ENCODE measurements at regions not wholly inside any gene's neighbourhood (a gene's known extent, or its start where the extent isn't known, plus 50 kb on each side); places are given as distances from the start of the nearest gene placed in this dataset.

DNA sequence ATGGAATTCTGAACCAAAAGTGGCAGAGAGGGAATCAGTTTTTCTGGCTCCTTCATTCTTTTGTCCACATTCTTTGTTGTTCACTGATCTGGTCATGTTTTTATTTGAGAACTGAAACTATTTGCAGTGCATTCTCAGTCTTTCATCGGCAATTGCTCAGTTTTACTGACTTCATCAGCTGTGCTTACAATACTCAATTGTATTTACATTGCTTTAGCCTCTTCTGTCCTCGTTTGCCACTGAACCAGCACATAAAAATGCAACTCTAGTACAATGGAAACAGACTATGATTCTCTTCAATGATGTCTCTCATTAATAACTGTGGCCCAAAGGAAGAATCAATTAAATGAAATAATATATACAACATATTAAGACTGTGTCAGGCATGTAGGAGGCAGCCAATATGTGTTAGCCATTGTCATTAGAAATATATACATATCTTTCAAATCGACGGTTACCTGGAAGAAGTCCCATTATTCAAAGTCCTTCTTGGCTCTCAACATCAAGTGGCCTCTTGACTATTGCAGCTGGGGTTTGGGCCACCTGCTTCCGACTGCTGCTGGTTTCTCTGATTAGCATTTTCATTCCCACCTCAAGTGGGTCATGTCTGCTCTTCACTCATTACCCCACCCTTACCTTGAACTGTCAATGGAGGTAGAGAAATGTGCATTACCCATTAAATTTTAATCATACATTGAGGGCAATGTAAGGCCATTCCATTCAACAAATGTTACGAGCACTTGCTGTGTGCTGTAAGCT, 600.1 kb downstream of the INSC start:
- H3K4me3 ChIP-seq (ENCODE audit: low read length in 2 of 2): no peak overlapping the region
- no peaks in the 10 kb centered on the region for H3K36me3 ChIP-seq (replicated peaks in 1 of 2; ENCODE audit: control insufficient read depth in 2 of 2, insufficient read depth in 2 of 2, low read length in 2 of 2)
- H4K91ac ChIP-seq (ENCODE audit: low read depth, low read length, poor library complexity): no peak overlapping the region
- H3K9me3 ChIP-seq (replicated peaks in 1 of 2; ENCODE audit: control insufficient read depth in 2 of 2, insufficient read depth in 1 of 2, low read depth in 1 of 2, low read length in 2 of 2): no peaks in the 10 kb centered on the region
- no peak overlapping the region for H3K23ac ChIP-seq (ENCODE audit: low read depth, low read length, poor library complexity)
- H2BK12ac ChIP-seq (ENCODE audit: low read length): no peak overlapping the region
- no CpG with 5 or more reads among the region's 6 CpGs for WGBS, 2 donors (ENCODE audit: extremely low coverage in 2 of 2, insufficient read length in 2 of 2, insufficient replicate concordance in 1 of 2)
- H2BK5ac ChIP-seq (ENCODE audit: low read length): no peak overlapping the region
- H2BK120ac ChIP-seq (ENCODE audit: low read depth, low read length): no peak overlapping the region
- H3K27me3 ChIP-seq (ENCODE audit: control insufficient read depth in 3 of 3, insufficient read depth in 3 of 3, low read depth in 1 of 3, low read length in 3 of 3): no peaks in the 10 kb centered on the region
- no peak overlapping the region for H2AK5ac ChIP-seq (ENCODE audit: low read depth, low read length)
- H3K4me2 ChIP-seq (ENCODE audit: insufficient read depth, low read length, poor library complexity, severe bottlenecking): no peak overlapping the region
- H3K18ac ChIP-seq (ENCODE audit: low read length): no peak overlapping the region
- no peak for DNase-seq (ENCODE audit: low spot score)
- no peak overlapping the region for H4K8ac ChIP-seq (ENCODE audit: low read depth, low read length)
- no peak overlapping the region for H3K4ac ChIP-seq (ENCODE audit: low read length)
- H2AFZ ChIP-seq (ENCODE audit: low read length): no peak overlapping the region
- peaks cover 0 to 7% of the 10 kb centered on the region in 2 donors for H3K4me1 ChIP-seq (ENCODE audit: control insufficient read depth in 2 of 2, insufficient read depth in 1 of 2, low read depth in 1 of 2, low read length in 2 of 2)
- H3K9ac ChIP-seq (ENCODE audit: low read depth, low read length, poor library complexity): no peak overlapping the region
- H3K27ac ChIP-seq (replicated peaks; ENCODE audit: low read length): no peak overlapping the region
- no peak overlapping the region for H2BK15ac ChIP-seq (ENCODE audit: low read length)
- H3K79me1 ChIP-seq (ENCODE audit: low read depth, low read length): no peaks in the 10 kb centered on the region
- H3K14ac ChIP-seq (ENCODE audit: low read length): no peak overlapping the region

DNA sequence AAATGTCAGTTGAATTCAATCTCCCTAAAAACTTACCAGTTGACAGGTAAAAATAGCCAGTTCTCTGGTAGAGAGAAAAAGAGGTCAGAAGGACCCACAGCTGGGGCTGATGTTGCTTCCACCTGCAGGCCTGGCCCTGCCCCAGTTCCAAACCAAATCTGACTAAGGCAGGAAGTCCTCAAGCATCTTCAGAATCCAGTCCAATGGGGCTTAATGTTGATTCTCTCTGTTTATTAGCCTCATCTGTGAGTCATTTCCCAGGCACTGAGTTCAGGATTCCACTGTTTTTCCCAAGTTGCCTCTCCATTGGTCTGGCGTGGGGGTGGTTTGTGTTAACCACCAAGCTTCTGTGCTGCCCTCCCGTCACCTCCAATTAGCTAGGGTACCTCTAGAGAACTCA, 601.8 kb downstream of the INSC start:
- DNase-seq (ENCODE audit: low spot score): no peak
- Histone ChIP-seq H2BK15ac (ENCODE audit: low read length) (no peak overlapping the region), H3K18ac (ENCODE audit: low read length) (no peak overlapping the region), H3K4me2 (ENCODE audit: insufficient read depth, low read length, poor library complexity, severe bottlenecking) (no peak overlapping the region), H2AK5ac (ENCODE audit: low read depth, low read length) (no peak overlapping the region), H2AFZ (ENCODE audit: low read length) (no peak overlapping the region), H3K27me3 (ENCODE audit: control insufficient read depth in 3 of 3, insufficient read depth in 3 of 3, low read depth in 1 of 3, low read length in 3 of 3) (no peaks in the 10 kb centered on the region), H3K9me3 (replicated peaks in 1 of 2; ENCODE audit: control insufficient read depth in 2 of 2, insufficient read depth in 1 of 2, low read depth in 1 of 2, low read length in 2 of 2) (no peaks in the 10 kb centered on the region), H4K8ac (ENCODE audit: low read depth, low read length) (no peak overlapping the region), H3K4ac (ENCODE audit: low read length) (no peak overlapping the region), H4K91ac (ENCODE audit: low read depth, low read length, poor library complexity) (no peak overlapping the region), H3K14ac (ENCODE audit: low read length) (no peak overlapping the region), H3K4me1 (ENCODE audit: control insufficient read depth in 2 of 2, insufficient read depth in 1 of 2, low read depth in 1 of 2, low read length in 2 of 2) (peaks cover 0 to 7% of the 10 kb centered on the region in 2 donors), H3K9ac (ENCODE audit: low read depth, low read length, poor library complexity) (no peak overlapping the region), H3K36me3 (replicated peaks in 1 of 2; ENCODE audit: control insufficient read depth in 2 of 2, insufficient read depth in 2 of 2, low read length in 2 of 2) (no peaks in the 10 kb centered on the region), H3K27ac (replicated peaks; ENCODE audit: low read length) (no peak overlapping the region), H2BK120ac (ENCODE audit: low read depth, low read length) (no peak overlapping the region), H3K4me3 (ENCODE audit: low read length in 2 of 2) (no peak overlapping the region), H3K79me1 (ENCODE audit: low read depth, low read length) (no peaks in the 10 kb centered on the region), H2BK12ac (ENCODE audit: low read length) (no peak overlapping the region), H3K23ac (ENCODE audit: low read depth, low read length, poor library complexity) (no peak overlapping the region), H2BK5ac (ENCODE audit: low read length) (no peak overlapping the region)
- WGBS, 2 donors (ENCODE audit: extremely low coverage in 2 of 2, insufficient read length in 2 of 2, insufficient replicate concordance in 1 of 2): no CpG with 5 or more reads among the region's 2 CpGs

DNA sequence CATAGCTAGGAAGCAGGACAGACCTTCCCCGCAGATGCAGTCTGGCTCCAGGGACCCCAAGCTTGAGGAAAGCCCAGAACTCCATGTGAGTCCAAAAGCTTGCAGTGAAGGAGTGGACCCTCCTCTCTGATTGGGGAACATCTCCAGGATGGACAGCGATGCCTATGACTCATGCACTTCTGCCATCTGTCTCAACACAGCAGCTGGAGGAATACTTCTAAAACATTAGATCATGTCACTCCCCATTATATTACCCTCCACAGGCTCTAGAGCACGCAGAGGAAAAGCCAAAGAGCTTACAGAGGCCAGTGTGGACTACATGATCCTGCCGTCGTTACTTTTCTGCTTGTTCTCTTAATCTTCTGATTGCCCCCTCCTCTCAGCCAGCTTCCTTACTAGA, 605.7 kb downstream of the INSC start:
- no peak overlapping the region for H2BK120ac ChIP-seq (ENCODE audit: low read depth, low read length)
- no peak overlapping the region for H2AFZ ChIP-seq (ENCODE audit: low read length)
- H2BK12ac ChIP-seq (ENCODE audit: low read length): no peak overlapping the region
- no peak overlapping the region for H3K18ac ChIP-seq (ENCODE audit: low read length)
- H2BK15ac ChIP-seq (ENCODE audit: low read length): no peak overlapping the region
- no peak overlapping the region for H4K91ac ChIP-seq (ENCODE audit: low read depth, low read length, poor library complexity)
- no peak overlapping the region for H4K8ac ChIP-seq (ENCODE audit: low read depth, low read length)
- H3K36me3 ChIP-seq (replicated peaks in 1 of 2; ENCODE audit: control insufficient read depth in 2 of 2, insufficient read depth in 2 of 2, low read length in 2 of 2): no peaks in the 10 kb centered on the region
- H3K14ac ChIP-seq (ENCODE audit: low read length): no peak overlapping the region
- no peak overlapping the region for H2BK5ac ChIP-seq (ENCODE audit: low read length)
- no peaks in the 10 kb centered on the region for H3K79me1 ChIP-seq (ENCODE audit: low read depth, low read length)
- no peak overlapping the region for H3K9ac ChIP-seq (ENCODE audit: low read depth, low read length, poor library complexity)
- no peak overlapping the region for H3K4me3 ChIP-seq (ENCODE audit: low read length in 2 of 2)
- H3K27ac ChIP-seq (replicated peaks; ENCODE audit: low read length): no peak overlapping the region
- no peak overlapping the region for H2AK5ac ChIP-seq (ENCODE audit: low read depth, low read length)
- H3K4me2 ChIP-seq (ENCODE audit: insufficient read depth, low read length, poor library complexity, severe bottlenecking): no peak overlapping the region
- H3K23ac ChIP-seq (ENCODE audit: low read depth, low read length, poor library complexity): no peak overlapping the region
- DNase-seq (ENCODE audit: low spot score): no peak
- H3K4me1 ChIP-seq (ENCODE audit: control insufficient read depth in 2 of 2, insufficient read depth in 1 of 2, low read depth in 1 of 2, low read length in 2 of 2): peaks cover 0 to 7% of the 10 kb centered on the region in 2 donors
- no peaks in the 10 kb centered on the region for H3K9me3 ChIP-seq (replicated peaks in 1 of 2; ENCODE audit: control insufficient read depth in 2 of 2, insufficient read depth in 1 of 2, low read depth in 1 of 2, low read length in 2 of 2)
- H3K27me3 ChIP-seq (ENCODE audit: control insufficient read depth in 3 of 3, insufficient read depth in 3 of 3, low read depth in 1 of 3, low read length in 3 of 3): no peaks in the 10 kb centered on the region
- WGBS, 2 donors (ENCODE audit: extremely low coverage in 2 of 2, insufficient read length in 2 of 2, insufficient replicate concordance in 1 of 2): no CpG with 5 or more reads among the region's 5 CpGs
- H3K4ac ChIP-seq (ENCODE audit: low read length): no peak overlapping the region

DNA sequence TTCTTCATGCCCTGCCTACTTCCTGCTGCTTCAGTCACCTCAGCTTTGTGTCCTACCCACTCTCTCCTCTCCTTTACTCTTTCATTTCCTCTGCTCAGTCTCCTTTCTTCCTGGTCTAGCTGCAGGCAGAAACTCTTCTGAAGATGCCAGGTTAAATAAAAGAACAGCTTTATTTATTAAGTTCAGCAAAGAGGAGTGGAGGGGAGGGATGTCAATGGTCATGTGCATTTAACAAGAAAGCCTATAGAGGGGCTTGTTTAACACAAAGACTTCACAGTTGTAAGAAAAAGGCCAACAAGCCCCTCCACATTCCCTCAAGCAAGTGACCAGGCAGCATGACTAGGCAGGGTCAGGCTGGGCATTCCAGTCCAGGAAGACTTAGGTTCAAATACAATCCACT, 609.2 kb downstream of the INSC start:
- Histone ChIP-seq H3K27me3 (ENCODE audit: control insufficient read depth in 3 of 3, insufficient read depth in 3 of 3, low read depth in 1 of 3, low read length in 3 of 3) (no peaks in the 10 kb centered on the region), H2BK15ac (ENCODE audit: low read length) (no peak overlapping the region), H3K14ac (ENCODE audit: low read length) (no peak overlapping the region), H4K8ac (ENCODE audit: low read depth, low read length) (no peak overlapping the region), H3K4me1 (ENCODE audit: control insufficient read depth in 2 of 2, insufficient read depth in 1 of 2, low read depth in 1 of 2, low read length in 2 of 2) (peaks cover 0 to 2% of the 10 kb centered on the region in 2 donors), H3K36me3 (replicated peaks in 1 of 2; ENCODE audit: control insufficient read depth in 2 of 2, insufficient read depth in 2 of 2, low read length in 2 of 2) (no peaks in the 10 kb centered on the region), H3K9ac (ENCODE audit: low read depth, low read length, poor library complexity) (no peak overlapping the region), H4K91ac (ENCODE audit: low read depth, low read length, poor library complexity) (no peak overlapping the region), H3K27ac (replicated peaks; ENCODE audit: low read length) (no peak overlapping the region), H3K4ac (ENCODE audit: low read length) (no peak overlapping the region), H2BK120ac (ENCODE audit: low read depth, low read length) (no peak overlapping the region), H3K4me3 (ENCODE audit: low read length in 2 of 2) (no peak overlapping the region), H3K79me1 (ENCODE audit: low read depth, low read length) (no peaks in the 10 kb centered on the region), H2AK5ac (ENCODE audit: low read depth, low read length) (no peak overlapping the region), H3K9me3 (replicated peaks in 1 of 2; ENCODE audit: control insufficient read depth in 2 of 2, insufficient read depth in 1 of 2, low read depth in 1 of 2, low read length in 2 of 2) (no peaks in the 10 kb centered on the region), H3K4me2 (ENCODE audit: insufficient read depth, low read length, poor library complexity, severe bottlenecking) (no peak overlapping the region), H3K23ac (ENCODE audit: low read depth, low read length, poor library complexity) (no peak overlapping the region), H2BK5ac (ENCODE audit: low read length) (no peak overlapping the region), H2BK12ac (ENCODE audit: low read length) (no peak overlapping the region), H2AFZ (ENCODE audit: low read length) (no peak overlapping the region), H3K18ac (ENCODE audit: low read length) (no peak overlapping the region)
- DNase-seq (ENCODE audit: low spot score): no peak

Measured in neuronal stem cell (in vitro differentiated cells).